SJSA1 (cell line): ENCODE measurements at regions not wholly inside any gene's neighbourhood (a gene's known extent, or its start where the extent isn't known, plus 50 kb on each side); places are given as distances from the start of the nearest gene placed in this dataset.

ENCODE experiments used
- DNase-seq, 2 experiments: peaks; one replicate each; pipeline ENCODE4 v3.0.0-alpha.2; 2015 to 2020; ENCODE audit warnings: low spot score in 2 of 2, low read depth in 1 of 2
- H3K27ac ChIP-seq: fragments of 250-450 bp; sonication (Bioruptor Pico); 2 replicates; pipeline ENCODE4 v1.5.1; 2020; ENCODE audit warnings: mild to moderate bottlenecking, moderate library complexity
- H3K27me3 ChIP-seq: fragments of 250-450 bp; sonication (Bioruptor Pico); replicated peaks from 2 replicates; pipeline ENCODE4 v1.5.1; 2020; ENCODE audit warnings: mild to moderate bottlenecking, moderate library complexity
- H3K36me3 ChIP-seq: fragments of 250-450 bp; sonication (Bioruptor Pico); 2 replicates; pipeline ENCODE4 v1.5.1; 2020; ENCODE audit warnings: mild to moderate bottlenecking
- H3K4me1 ChIP-seq: fragments of 250-450 bp; sonication (Bioruptor Pico); replicated peaks from 2 replicates; pipeline ENCODE4 v1.6.1; 2021; ENCODE audit warnings: mild to moderate bottlenecking
- H3K4me3 ChIP-seq: fragments of 250-450 bp; sonication (Bioruptor Pico); 2 replicates; pipeline ENCODE4 v1.5.1; 2020; ENCODE audit warnings: mild to moderate bottlenecking
- H3K9me3 ChIP-seq: fragments of 250-450 bp; sonication (Bioruptor Pico); replicated peaks from 2 replicates; pipeline ENCODE4 v1.5.1; 2020; ENCODE audit warnings: mild to moderate bottlenecking

DNA sequence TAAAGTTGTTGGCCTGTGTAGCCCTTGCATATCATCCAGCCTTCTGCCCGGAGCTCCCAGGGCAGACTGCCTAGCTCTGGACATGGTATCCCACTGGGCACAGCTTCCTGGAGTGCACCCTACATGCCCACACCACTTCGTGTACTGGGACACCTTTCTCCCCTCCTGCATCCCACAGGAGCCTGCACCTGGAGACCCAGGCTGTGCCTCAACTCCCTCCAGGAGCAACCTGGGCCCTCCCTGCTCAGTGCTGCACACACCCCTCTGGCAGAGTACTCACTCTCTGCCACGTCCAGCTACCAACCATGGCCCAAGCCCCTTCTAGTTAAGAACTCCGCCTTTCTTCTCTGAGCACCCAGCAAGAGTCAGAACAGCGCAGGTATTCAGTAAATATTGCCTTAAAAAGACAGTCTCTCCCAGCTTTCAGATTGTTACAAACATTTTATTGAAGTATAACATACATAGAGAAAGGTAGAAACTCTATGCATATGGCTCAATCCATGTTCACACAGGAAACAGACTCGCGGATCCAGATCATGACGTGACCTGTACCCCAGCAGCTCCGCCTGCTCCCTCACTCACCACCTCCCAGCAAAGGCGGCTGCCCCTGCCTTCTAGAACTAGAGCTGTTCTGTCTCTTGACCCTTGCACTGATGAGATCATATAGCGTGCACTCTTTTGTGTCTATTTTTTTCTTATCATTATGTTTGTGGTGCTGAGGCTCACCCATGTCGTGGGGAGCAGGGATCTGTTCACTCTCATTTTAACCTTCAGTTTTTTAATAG, 98.4 kb upstream of the MYCN start:
- Histone ChIP-seq H3K27me3 (no peaks in the 10 kb centered on the region), H3K4me3 (no peak overlapping the region), H3K36me3 (no peaks in the 10 kb centered on the region), H3K4me1 (no peaks in the 10 kb centered on the region), H3K9me3 (no peaks in the 10 kb centered on the region), H3K27ac (no peak overlapping the region)
- DNase-seq, result no peak

DNA sequence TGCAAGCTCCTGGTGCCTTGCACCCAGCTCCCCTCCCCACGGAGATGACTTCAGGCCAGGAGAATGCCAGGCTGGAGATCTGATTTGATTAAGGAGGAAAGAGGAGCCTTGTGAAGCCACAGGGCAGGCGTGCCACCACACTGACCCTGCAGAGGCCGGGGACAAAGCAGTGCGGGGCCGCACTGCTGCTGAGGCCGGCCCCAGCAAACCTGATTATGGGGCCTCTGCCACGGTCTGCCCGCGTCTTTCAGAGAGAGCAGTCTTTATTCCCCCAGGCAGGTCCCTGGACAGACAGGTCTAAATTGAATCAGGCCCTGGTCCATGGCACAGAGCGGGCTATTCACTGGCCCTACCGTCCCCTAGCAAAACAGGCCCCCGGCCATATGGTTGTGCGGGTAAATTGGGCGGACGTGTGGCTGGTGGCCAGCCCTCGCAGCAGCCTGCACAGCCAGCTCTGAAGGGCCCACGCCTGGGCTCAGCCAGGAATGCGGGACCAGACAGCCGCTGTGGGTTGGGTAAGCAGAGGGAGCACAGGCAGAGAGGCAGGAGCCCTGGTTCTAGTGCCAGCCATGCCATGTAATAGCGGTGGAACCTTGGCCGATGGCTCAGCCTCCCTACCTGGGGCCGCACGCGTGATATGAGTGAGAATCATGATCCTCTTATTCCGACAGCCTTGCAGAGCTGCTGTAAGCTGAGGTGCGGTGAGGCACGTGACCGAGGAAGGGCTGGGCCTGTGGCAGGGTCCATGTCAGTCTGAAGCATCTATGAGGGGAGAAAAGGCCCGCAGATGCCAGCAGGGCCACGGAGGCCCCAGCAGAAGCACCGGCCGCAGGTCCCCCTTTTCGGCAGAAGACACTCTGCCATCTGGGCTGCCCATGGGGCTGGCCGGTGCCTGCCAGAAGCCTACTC, 97.3 kb upstream of the MYCN start:
- DNase-seq, result no peak
- Histone ChIP-seq H3K36me3 (no peaks in the 10 kb centered on the region), H3K27ac (no peak overlapping the region), H3K4me1 (no peaks in the 10 kb centered on the region), H3K9me3 (no peaks in the 10 kb centered on the region), H3K4me3 (no peak overlapping the region), H3K27me3 (no peaks in the 10 kb centered on the region)

DNA sequence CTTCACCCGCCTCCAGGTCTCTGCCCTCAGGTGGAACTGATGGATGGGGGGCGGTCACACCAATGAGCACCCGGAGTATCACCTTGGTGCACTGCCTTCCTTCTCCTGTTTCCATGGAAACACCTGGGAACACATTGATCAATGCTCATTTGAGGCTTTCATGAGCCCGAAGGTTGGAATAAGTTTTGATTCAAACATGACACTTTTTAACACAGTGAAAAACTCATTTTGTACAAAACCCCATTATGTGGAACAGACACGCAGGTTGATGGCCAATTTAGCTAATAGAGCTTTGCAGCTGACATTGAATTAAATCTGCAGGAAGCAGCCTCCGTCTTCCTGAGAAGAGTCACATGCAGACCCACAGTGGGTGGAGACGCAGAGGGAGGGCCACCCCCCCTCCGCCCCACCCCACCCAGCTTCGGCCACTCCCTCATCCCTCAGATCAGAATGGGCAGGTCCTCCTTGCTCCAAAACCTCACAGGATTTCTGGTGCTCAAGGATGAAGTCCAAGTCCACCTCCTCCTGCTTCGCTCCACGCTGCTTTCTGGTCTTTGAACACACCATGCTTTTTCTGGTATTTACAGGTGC, 96.0 kb upstream of the MYCN start:
- H3K4me1 ChIP-seq, result no peaks in the 10 kb centered on the region
- H3K36me3 ChIP-seq, result no peaks in the 10 kb centered on the region
- no peak overlapping the region for H3K27ac ChIP-seq

DNA sequence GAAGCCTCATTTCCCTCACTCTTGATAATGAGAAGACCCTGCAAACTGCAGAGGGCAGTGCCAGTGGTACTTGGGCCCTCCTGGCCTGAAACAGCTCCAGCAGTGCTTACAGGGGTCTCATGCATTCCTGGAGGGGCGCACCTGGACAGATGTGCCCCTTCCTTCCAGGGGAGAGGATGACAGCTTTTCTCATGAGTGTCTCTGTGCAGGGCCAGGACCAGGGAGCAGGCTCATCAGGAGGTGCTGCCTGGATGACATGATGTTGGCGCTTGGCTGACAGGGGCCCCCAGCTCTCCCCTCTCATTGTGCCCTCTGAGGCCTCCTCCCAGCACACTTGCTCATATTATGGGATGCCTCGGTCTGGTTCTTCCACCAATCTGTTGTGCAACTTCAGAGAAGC, 95.1 kb upstream of the MYCN start:
- Histone ChIP-seq H3K27me3 (no peaks in the 10 kb centered on the region), H3K36me3 (no peaks in the 10 kb centered on the region), H3K27ac (no peak overlapping the region), H3K4me1 (no peaks in the 10 kb centered on the region), H3K4me3 (no peak overlapping the region), H3K9me3 (no peaks in the 10 kb centered on the region)
- DNase-seq, result no peak

More for the DNA sequence above, 96.0 kb upstream of the MYCN start:
- H3K4me3 ChIP-seq, result no peak overlapping the region
- DNase-seq, result no peak
- no peaks in the 10 kb centered on the region for H3K9me3 ChIP-seq
- no peaks in the 10 kb centered on the region for H3K27me3 ChIP-seq

DNA sequence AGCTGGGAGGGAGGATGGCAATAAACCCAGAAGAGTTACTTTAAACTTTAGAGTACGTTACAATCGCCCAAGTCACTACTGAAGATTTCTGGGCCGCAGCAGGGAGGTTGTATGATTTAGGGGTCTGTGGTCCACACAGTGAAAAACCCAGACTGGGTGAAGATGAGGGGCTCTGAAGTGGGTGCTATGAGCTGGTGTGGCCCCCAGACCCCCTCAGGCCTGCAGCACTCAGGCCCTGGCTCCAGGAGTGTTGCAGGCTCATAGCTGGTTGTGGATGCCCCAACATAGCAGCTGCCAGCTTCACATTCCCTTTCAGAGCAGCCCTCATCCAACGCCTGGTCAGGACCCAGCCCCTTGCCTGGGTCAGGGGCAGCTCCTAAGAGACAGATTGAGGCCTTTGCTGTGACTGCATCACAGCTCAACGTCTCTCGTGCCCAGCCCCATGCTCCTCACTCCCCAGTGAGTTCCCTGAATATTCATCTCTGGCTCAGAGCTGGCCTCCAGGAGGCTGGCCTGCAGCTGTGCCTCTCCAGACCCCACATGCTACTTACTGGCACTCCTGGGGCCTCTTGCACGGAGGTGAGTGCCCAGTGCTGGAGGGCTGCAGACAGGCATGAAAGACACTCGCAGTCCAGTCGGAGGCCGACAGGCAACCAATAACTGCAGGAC, 94.5 kb upstream of the MYCN start:
- Histone ChIP-seq H3K4me1 (no peaks in the 10 kb centered on the region), H3K4me3 (no peak overlapping the region), H3K27ac (no peak overlapping the region), H3K27me3 (no peaks in the 10 kb centered on the region), H3K9me3 (no peaks in the 10 kb centered on the region), H3K36me3 (no peaks in the 10 kb centered on the region)
- DNase-seq, result no peak

DNA sequence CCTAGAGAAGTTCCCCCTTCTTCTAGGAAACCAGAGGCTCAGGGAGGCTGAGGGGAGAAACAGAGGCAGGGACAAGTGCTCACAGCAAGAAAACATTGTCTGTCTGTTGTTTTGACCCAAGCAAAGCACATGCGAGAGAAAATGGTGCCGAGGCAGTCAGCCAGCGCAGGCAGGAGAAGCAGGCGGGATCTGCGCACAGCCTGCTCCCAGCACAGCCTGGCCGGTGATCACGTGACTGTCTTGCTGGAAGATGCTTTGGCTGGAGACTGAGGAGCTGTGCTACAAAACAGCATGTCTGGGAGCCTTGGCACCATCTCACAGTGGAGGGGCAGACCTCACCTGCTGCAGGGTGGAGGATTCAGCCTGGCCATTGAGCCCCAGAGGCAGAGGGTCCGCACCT, 93.7 kb upstream of the MYCN start:
- H3K4me3 ChIP-seq, result no peak overlapping the region
- H3K27ac ChIP-seq, result no peak overlapping the region
- no peaks in the 10 kb centered on the region for H3K36me3 ChIP-seq
- no peaks in the 10 kb centered on the region for H3K4me1 ChIP-seq
- DNase-seq, result no peak
- H3K9me3 ChIP-seq, result no peaks in the 10 kb centered on the region
- no peaks in the 10 kb centered on the region for H3K27me3 ChIP-seq

DNA sequence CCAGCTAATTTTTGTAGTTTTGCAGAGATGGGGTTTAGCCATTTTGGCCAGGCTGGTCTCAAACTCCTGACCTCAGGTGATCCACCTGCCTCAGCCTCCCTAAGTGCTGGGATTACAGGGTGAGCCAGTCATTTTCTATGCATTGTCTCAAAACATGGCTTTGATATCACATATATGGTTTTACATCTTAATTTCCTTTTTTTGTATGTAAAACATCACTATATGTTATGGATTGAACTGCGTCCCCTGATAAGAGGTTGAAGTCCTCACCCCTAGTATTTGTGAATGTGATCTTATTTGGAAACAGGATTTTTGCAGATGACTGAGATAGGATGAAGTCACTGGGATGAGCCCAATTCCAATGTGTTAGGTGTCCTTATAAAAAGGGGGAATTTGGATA, 89.8 kb upstream of the MYCN start:
- no peaks in the 10 kb centered on the region for H3K36me3 ChIP-seq
- H3K27ac ChIP-seq, result no peak overlapping the region
- H3K4me1 ChIP-seq, result no peaks in the 10 kb centered on the region
- DNase-seq, result no peak
- H3K9me3 ChIP-seq, result no peaks in the 10 kb centered on the region
- H3K27me3 ChIP-seq, result no peaks in the 10 kb centered on the region
- H3K4me3 ChIP-seq, result no peak overlapping the region

DNA sequence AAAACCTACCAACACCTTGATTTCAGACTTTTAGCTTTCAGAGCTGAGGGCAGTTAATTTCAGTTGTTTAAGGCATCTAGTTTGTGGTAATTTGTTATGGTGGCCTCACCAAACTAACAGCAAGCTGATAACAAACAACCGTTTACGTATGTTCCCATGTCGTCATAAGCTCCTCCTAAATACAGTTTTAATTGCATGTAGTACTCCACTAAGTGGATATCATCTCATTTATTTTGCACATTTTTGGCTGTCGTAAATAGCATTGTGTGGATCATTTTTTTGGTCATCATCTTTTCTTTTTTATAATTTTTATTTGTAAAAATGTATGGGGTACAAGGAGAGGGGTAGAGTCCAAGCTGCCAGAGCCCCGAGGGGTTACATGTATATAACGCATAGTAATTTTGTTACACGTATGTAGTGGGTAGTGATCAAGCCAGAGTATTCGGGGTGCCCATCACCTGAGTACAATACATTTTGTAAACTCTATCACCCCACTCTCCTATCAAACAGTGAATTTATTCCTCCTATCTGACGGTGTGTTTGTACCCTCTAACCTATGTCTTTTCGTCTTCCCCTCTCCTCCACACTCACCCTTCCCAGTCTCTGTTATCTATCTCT, 89.2 kb upstream of the MYCN start:
- H3K9me3 ChIP-seq, result no peaks in the 10 kb centered on the region
- H3K4me3 ChIP-seq, result no peak overlapping the region
- H3K27me3 ChIP-seq, result no peaks in the 10 kb centered on the region
- H3K36me3 ChIP-seq, result no peaks in the 10 kb centered on the region
- H3K4me1 ChIP-seq, result no peaks in the 10 kb centered on the region
- DNase-seq, result no peak
- H3K27ac ChIP-seq, result no peak overlapping the region

DNA sequence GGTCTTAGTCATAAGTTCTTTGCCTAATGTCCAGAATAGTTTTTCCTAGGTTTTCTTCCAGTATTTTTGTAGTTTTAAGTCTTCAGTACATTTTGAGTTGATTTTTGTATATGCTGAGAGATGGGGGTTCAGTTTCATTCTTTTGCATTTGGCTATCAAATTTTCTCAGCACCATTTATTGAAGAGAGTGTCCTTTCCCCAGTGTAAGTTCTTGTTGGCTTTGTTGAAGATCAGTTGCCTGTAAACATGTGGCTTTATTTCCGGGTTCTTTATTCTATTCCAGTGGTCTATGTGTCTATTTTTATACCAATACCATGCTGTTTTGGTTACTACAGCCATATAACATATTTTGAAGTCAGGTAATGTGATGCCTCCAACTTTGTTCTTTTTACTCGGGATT, 87.5 kb upstream of the MYCN start:
- H3K4me3 ChIP-seq, result no peak overlapping the region
- H3K4me1 ChIP-seq, result no peaks in the 10 kb centered on the region
- H3K27ac ChIP-seq, result no peak overlapping the region
- no peaks in the 10 kb centered on the region for H3K27me3 ChIP-seq
- H3K36me3 ChIP-seq, result no peaks in the 10 kb centered on the region
- no peak for DNase-seq
- no peaks in the 10 kb centered on the region for H3K9me3 ChIP-seq

DNA sequence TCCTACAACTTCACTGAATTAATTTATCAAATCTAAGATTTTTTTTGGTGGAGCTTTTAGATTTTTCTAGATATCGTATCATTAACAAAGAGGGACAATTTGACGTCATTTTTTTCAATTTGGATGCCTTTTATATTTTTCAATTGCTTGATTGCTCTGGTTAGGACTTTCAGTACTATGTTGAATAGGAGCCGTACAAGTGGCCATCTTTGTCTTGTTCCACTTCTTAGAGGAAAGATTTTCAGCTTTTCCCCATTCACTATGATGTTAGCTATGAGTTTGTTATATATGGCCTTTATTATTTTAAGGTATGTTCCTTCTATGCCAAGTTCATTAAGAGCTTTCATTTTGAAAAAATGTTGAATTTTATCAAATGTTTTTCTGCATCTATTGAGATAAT, 86.4 kb upstream of the MYCN start:
- no peak overlapping the region for H3K27ac ChIP-seq
- no peaks in the 10 kb centered on the region for H3K4me1 ChIP-seq
- no peaks in the 10 kb centered on the region for H3K27me3 ChIP-seq
- no peak for DNase-seq
- no peaks in the 10 kb centered on the region for H3K36me3 ChIP-seq
- no peak overlapping the region for H3K4me3 ChIP-seq
- H3K9me3 ChIP-seq, result no peaks in the 10 kb centered on the region

DNA sequence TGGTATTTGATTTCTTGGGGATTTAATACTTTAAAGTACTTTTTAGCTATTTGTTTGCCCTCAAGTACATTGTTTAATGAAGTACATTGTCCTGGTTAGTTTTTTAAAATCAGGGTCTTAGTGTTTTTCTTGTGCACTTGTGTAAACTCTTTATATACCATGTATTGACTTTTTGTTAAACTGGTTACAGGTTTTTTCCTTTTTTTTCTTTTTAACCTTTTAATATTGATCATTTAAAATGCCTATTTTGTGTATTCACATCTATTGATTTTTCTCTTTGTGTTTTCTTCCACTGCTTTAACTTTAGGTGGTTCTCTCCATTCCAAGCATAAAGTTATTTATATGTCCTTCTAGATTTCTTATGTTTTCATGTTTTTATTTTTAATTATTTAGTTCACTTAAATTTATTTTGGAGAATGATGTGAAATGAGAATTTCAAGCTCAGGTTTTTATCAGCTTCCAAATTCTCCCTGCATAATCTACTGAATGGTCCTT, 84.5 kb upstream of the MYCN start:
- H3K27ac ChIP-seq, result no peak overlapping the region
- no peaks in the 10 kb centered on the region for H3K27me3 ChIP-seq
- DNase-seq, result no peak
- no peaks in the 10 kb centered on the region for H3K36me3 ChIP-seq
- no peak overlapping the region for H3K4me3 ChIP-seq
- H3K4me1 ChIP-seq, result no peaks in the 10 kb centered on the region
- H3K9me3 ChIP-seq, result no peaks in the 10 kb centered on the region

DNA sequence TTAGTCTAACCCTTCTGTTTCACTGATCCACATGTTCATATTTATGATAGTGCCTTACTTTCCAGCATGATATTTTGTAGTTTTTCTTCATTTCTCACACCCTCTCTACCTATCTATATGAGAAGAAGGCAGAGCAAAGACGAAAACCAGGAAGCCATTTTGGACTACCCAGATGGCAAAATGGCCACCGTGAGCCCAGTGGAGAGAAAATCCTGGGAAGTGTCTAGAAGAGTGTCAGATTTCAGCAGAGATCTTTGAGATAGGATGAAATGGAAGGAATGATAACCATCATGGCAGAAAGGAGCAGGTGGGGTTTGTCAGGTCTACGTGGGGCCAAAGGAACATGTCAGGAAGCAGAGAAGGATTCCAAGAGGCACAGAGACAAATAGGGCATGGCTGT, 84.0 kb upstream of the MYCN start:
- Histone ChIP-seq H3K27me3 (no peaks in the 10 kb centered on the region), H3K4me1 (no peaks in the 10 kb centered on the region), H3K9me3 (no peaks in the 10 kb centered on the region), H3K36me3 (no peaks in the 10 kb centered on the region), H3K4me3 (no peak overlapping the region), H3K27ac (no peak overlapping the region)
- no peak for DNase-seq

DNA sequence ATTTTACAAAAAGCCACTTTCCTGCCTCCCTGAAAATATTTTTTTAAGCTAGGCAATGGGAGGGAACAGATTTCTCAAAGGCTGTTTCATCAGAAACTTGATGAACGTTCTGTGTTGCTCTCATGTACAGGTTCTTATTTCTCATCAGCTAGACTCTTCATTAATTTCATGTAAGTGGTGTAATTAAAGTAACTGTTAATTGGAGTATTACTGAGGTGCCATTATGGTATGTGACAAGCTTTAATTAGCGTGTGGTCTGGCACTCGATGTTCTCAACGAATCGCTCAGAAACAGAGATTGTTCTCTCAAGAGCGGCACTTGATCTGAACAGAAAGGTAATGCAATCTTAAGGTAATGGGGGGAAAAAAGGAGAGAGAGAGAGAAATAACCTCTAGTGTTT, 81.9 kb upstream of the MYCN start:
- Histone ChIP-seq H3K36me3 (no peaks in the 10 kb centered on the region), H3K27me3 (no peaks in the 10 kb centered on the region), H3K4me3 (no peak overlapping the region), H3K9me3 (no peaks in the 10 kb centered on the region), H3K27ac (no peak overlapping the region), H3K4me1 (no peaks in the 10 kb centered on the region)
- no peak for DNase-seq
